ENCODE measurements at regions not wholly inside any gene's neighbourhood (a gene's known extent, or its start where the extent isn't known, plus 50 kb on each side); places are given as distances from the start of the nearest gene placed in this dataset.

DNA sequence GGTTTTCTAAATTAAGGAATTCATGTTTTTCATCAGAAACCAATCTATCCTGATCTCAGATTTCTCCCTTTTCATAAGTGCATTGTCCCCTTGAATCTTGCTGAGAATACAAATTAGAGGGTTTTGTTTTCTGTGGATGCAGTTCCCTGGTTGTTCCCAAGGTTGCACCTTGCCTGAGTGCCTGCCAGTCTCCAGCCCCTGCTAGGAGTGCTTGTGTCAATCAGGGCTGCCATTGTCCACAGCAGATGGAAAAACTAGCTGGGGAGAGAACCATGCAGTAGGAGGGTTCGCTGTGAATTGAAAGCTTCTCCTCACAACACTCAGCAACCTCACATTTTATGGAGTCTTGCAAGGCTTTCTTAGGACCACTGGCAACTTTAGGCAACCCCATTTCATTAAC lies 210.8 kb upstream of the CTNNB1 start:
- Histone ChIP-seq H3K79me2 (ENCODE audit: control insufficient read depth, insufficient read depth, low read length) (no peaks in the 10 kb centered on the region), H3K27me3 (ENCODE audit: control insufficient read depth in 2 of 2, insufficient read depth in 2 of 2, low read length in 2 of 2) (no peaks in the 10 kb centered on the region), H3K4me2 (ENCODE audit: insufficient read depth, low read length) (no peak overlapping the region), H3K9ac (ENCODE audit: insufficient read depth in 1 of 2, low read depth in 2 of 2, low read length in 2 of 2) (no peak overlapping the region), H3K36me3 (ENCODE audit: control insufficient read depth, insufficient read depth, low read length) (no peaks in the 10 kb centered on the region), H2AFZ (ENCODE audit: low read depth, low read length) (no peak overlapping the region), H3K27ac (ENCODE audit: extremely low read depth, low read depth, low read length) (no peak overlapping the region), H3K9me3 (replicated peaks; ENCODE audit: control insufficient read depth, insufficient read depth, low read depth, low read length) (no peaks in the 10 kb centered on the region), H4K20me1 (replicated peaks; ENCODE audit: control insufficient read depth, insufficient read depth, low read length) (no peaks in the 10 kb centered on the region), H3K4me1 (replicated peaks in 1 of 2; ENCODE audit: control insufficient read depth in 2 of 2, insufficient read depth in 2 of 2, low read length in 2 of 2) (no peaks in the 10 kb centered on the region), H3K4me3 (no peak overlapping the region), H3K9me1 (ENCODE audit: control insufficient read depth, insufficient read depth, low read length) (no peaks in the 10 kb centered on the region)
- TF ChIP-seq MTF1 (CRISPR knock-in tag; IDR thresholded peaks at IDR 0.05; ENCODE audit: borderline replicate concordance), result no peak
- no peak for TF ChIP-seq KLF13 (tag; IDR thresholded peaks at IDR 0.05; ENCODE audit: borderline replicate concordance, low read depth)
- no peak for TF ChIP-seq NR2C2 (CRISPR knock-in tag; IDR thresholded peaks at IDR 0.05)
- TF ChIP-seq NR2C2 (tag; IDR thresholded peaks at IDR 0.05), result no peak
- TF ChIP-seq OTX1 (CRISPR knock-in tag; IDR thresholded peaks at IDR 0.05), result no peak
- TF ChIP-seq ETS2 (tag; IDR thresholded peaks at IDR 0.05; ENCODE audit: borderline replicate concordance, poor library complexity, severe bottlenecking), result no peak
- no peak for TF ChIP-seq BRD9 (IDR thresholded peaks at IDR 0.05; ENCODE audit: low read depth, partially characterized antibody)
- no peak for TF ChIP-seq SAFB (IDR thresholded peaks at IDR 0.05; ENCODE audit: borderline replicate concordance, low read depth, low read length)
- TF ChIP-seq, protein P1, sequence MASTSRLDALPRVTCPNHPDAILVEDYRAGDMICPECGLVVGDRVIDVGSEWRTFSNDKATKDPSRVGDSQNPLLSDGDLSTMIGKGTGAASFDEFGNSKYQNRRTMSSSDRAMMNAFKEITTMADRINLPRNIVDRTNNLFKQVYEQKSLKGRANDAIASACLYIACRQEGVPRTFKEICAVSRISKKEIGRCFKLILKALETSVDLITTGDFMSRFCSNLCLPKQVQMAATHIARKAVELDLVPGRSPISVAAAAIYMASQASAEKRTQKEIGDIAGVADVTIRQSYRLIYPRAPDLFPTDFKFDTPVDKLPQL (IDR thresholded peaks at IDR 0.05; ENCODE audit: extremely low read depth, insufficient read length), result no peak
- TF ChIP-seq BRCA1 (IDR thresholded peaks at IDR 0.05), result no peak
- no peak for TF ChIP-seq BRCA1 (CRISPR knock-in tag; IDR thresholded peaks at IDR 0.05)
- TF ChIP-seq, protein P2, sequence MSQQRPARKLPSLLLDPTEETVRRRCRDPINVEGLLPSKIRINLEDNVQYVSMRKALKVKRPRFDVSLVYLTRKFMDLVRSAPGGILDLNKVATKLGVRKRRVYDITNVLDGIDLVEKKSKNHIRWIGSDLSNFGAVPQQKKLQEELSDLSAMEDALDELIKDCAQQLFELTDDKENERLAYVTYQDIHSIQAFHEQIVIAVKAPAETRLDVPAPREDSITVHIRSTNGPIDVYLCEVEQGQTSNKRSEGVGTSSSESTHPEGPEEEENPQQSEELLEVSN (IDR thresholded peaks at IDR 0.05; ENCODE audit: borderline replicate concordance in 1 of 2, extremely low read depth in 1 of 2, insufficient read depth in 1 of 2, insufficient read length in 1 of 2, low read depth in 1 of 2, low read length in 1 of 2, poor library complexity in 1 of 2, severe bottlenecking in 1 of 2), result no peak
- TF ChIP-seq FOXA1 (IDR thresholded peaks at IDR 0.05; ENCODE audit: borderline replicate concordance), result no peak
- no peak for TF ChIP-seq GTF2A2 (tag; IDR thresholded peaks at IDR 0.05)
- no peak for TF ChIP-seq MAZ (CRISPR knock-in tag; conservative IDR thresholded peaks at IDR 0.05 in 1 of 2, IDR thresholded peaks at IDR 0.05 in 1 of 2)
- no peak for TF ChIP-seq MCM2 (IDR thresholded peaks at IDR 0.05; ENCODE audit: low read depth)
- TF ChIP-seq TBL1XR1 (IDR thresholded peaks at IDR 0.05; ENCODE audit: low read length in 2 of 2), result no peak
- TF ChIP-seq, protein P3, sequence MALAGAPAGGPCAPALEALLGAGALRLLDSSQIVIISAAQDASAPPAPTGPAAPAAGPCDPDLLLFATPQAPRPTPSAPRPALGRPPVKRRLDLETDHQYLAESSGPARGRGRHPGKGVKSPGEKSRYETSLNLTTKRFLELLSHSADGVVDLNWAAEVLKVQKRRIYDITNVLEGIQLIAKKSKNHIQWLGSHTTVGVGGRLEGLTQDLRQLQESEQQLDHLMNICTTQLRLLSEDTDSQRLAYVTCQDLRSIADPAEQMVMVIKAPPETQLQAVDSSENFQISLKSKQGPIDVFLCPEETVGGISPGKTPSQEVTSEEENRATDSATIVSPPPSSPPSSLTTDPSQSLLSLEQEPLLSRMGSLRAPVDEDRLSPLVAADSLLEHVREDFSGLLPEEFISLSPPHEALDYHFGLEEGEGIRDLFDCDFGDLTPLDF (CRISPR knock-in tag; IDR thresholded peaks at IDR 0.05), result no peak
- TF ChIP-seq POLR2AphosphoS2 (IDR thresholded peaks at IDR 0.05; ENCODE audit: low read length), result no peak
- no peak for TF ChIP-seq ERF (CRISPR knock-in tag; IDR thresholded peaks at IDR 0.05)
- ATAC-seq, result no peak
- FAIRE-seq, result no peak
- DNase-seq (ENCODE audit: extremely low read depth in 1 of 4, low spot score in 3 of 4), result no peak
- ChIA-PET POLR2A (no interaction called here), CTCF (ENCODE audit: low intra/inter-chr PET ratio) (no interaction called here)
- intact Hi-C loops (cut with micrococcal nuclease) (no loop called here), in situ Hi-C loops (cut with MboI) (no loop called here)
- no TSS peak for BruUV-seq (replicated peaks)
- 0% methylated on average over 1 of the region's 1 CpG for WGBS (ENCODE audit: insufficient coverage, low coverage, missing lambda C conversion rate)
